ENCODE measurements at regions not wholly inside any gene's neighbourhood (a gene's known extent, or its start where the extent isn't known, plus 50 kb on each side); places are given as distances from the start of the nearest gene placed in this dataset.

DNA sequence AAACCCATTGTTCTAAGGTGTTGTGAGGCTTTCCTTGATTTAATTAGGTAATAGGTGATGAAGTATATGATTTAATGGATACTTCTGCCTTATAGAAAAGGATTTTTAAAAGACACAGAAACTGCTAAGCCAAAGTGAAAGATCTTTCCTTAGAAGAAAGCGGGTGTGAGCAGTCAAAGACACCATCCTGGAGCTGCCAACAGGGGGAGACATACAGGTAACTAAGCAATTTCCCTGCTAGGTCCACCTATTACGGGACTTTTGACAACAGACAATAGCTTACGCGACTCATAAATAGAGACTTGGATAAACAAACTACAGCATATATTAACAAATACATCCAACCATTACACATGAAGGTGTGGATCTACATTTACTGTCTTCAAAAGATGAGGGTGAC lies 669.5 kb downstream of the SQOR start:
- H2AFZ ChIP-seq (ENCODE audit: low read depth, low read length, severe bottlenecking): no peak overlapping the region
- no peak overlapping the region for H3K9ac ChIP-seq (ENCODE audit: low read length)
- H3K36me3 ChIP-seq (ENCODE audit: low read length): no peaks in the 10 kb centered on the region
- no peaks in the 10 kb centered on the region for H3F3A ChIP-seq (ENCODE audit: insufficient read depth)
- H3K27ac ChIP-seq (ENCODE audit: low read depth, low read length): no peak overlapping the region
- H3K9me2 ChIP-seq (replicated peaks; ENCODE audit: insufficient read depth, low read length): no peaks in the 10 kb centered on the region
- H3K4me2 ChIP-seq (ENCODE audit: low read depth, low read length, poor library complexity, severe bottlenecking): no peak overlapping the region
- no peaks in the 10 kb centered on the region for H3K9me3 ChIP-seq (ENCODE audit: insufficient read depth, low read length)
- no peaks in the 10 kb centered on the region for H4K20me1 ChIP-seq (ENCODE audit: low read depth, low read length)
- H3K79me2 ChIP-seq (ENCODE audit: insufficient read depth, low read length): no peaks in the 10 kb centered on the region
- H3K27me3 ChIP-seq (ENCODE audit: low read length): no peaks in the 10 kb centered on the region
- H3K4me3 ChIP-seq (ENCODE audit: insufficient read depth, low read length, poor library complexity, severe bottlenecking): no peak overlapping the region
- TF ChIP-seq, protein P1, sequence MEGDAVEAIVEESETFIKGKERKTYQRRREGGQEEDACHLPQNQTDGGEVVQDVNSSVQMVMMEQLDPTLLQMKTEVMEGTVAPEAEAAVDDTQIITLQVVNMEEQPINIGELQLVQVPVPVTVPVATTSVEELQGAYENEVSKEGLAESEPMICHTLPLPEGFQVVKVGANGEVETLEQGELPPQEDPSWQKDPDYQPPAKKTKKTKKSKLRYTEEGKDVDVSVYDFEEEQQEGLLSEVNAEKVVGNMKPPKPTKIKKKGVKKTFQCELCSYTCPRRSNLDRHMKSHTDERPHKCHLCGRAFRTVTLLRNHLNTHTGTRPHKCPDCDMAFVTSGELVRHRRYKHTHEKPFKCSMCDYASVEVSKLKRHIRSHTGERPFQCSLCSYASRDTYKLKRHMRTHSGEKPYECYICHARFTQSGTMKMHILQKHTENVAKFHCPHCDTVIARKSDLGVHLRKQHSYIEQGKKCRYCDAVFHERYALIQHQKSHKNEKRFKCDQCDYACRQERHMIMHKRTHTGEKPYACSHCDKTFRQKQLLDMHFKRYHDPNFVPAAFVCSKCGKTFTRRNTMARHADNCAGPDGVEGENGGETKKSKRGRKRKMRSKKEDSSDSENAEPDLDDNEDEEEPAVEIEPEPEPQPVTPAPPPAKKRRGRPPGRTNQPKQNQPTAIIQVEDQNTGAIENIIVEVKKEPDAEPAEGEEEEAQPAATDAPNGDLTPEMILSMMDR (IDR thresholded peaks at IDR 0.05; ENCODE audit: insufficient read depth, low read length, poor library complexity, severe bottlenecking): peak; percentile 67
- no peak for TF ChIP-seq EZH2phosphoT487 (conservative IDR thresholded peaks at IDR 0.05; ENCODE audit: low read length)

DNA sequence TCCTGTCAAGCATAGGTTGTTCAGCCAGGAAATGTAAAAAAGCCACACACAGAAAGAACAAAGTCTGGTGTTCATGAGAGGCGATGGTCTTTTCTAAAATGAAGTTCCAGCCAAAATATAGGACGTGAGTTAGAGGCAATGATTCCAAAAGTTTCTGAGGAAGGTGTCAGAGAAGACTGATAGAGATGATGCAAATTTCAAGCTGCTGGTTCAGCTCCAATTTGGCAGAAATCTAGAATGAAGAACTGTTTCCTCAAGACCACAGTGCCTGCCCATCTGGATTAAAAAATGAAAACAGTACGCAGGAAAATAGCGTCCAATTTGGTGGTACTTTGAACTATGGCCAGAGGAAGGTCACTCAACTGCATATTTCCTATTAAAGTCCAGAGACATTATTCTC lies 672.9 kb downstream of the SQOR start:
- H3K79me2 ChIP-seq (ENCODE audit: insufficient read depth, low read length): no peaks in the 10 kb centered on the region
- H3K9ac ChIP-seq (ENCODE audit: low read length): no peak overlapping the region
- no peaks in the 10 kb centered on the region for H3K9me2 ChIP-seq (replicated peaks; ENCODE audit: insufficient read depth, low read length)
- no peaks in the 10 kb centered on the region for H3F3A ChIP-seq (ENCODE audit: insufficient read depth)
- H2AFZ ChIP-seq (ENCODE audit: low read depth, low read length, severe bottlenecking): no peak overlapping the region
- no peak overlapping the region for H3K4me2 ChIP-seq (ENCODE audit: low read depth, low read length, poor library complexity, severe bottlenecking)
- no peaks in the 10 kb centered on the region for H3K36me3 ChIP-seq (ENCODE audit: low read length)
- H3K4me3 ChIP-seq (ENCODE audit: insufficient read depth, low read length, poor library complexity, severe bottlenecking): no peak overlapping the region
- no peaks in the 10 kb centered on the region for H4K20me1 ChIP-seq (ENCODE audit: low read depth, low read length)
- H3K9me3 ChIP-seq (ENCODE audit: insufficient read depth, low read length): no peaks in the 10 kb centered on the region
- TF ChIP-seq EZH2phosphoT487 (conservative IDR thresholded peaks at IDR 0.05; ENCODE audit: low read length): no peak
- TF ChIP-seq, protein P1 (IDR thresholded peaks at IDR 0.05; ENCODE audit: insufficient read depth, low read length, poor library complexity, severe bottlenecking): no peak
- no peaks in the 10 kb centered on the region for H3K27me3 ChIP-seq (ENCODE audit: low read length)
- H3K27ac ChIP-seq (ENCODE audit: low read depth, low read length): no peak overlapping the region

- no peak for TF ChIP-seq EZH2phosphoT487 (conservative IDR thresholded peaks at IDR 0.05; ENCODE audit: low read length)
- TF ChIP-seq, protein P1 (IDR thresholded peaks at IDR 0.05; ENCODE audit: insufficient read depth, low read length, poor library complexity, severe bottlenecking): no peak
- Histone ChIP-seq H2AFZ (ENCODE audit: low read depth, low read length, severe bottlenecking) (no peak overlapping the region), H3K9me2 (replicated peaks; ENCODE audit: insufficient read depth, low read length) (no peaks in the 10 kb centered on the region), H3K9ac (ENCODE audit: low read length) (no peak overlapping the region), H3K79me2 (ENCODE audit: insufficient read depth, low read length) (no peaks in the 10 kb centered on the region), H3K27me3 (ENCODE audit: low read length) (no peaks in the 10 kb centered on the region), H3K36me3 (ENCODE audit: low read length) (no peaks in the 10 kb centered on the region), H3F3A (ENCODE audit: insufficient read depth) (no peaks in the 10 kb centered on the region), H3K27ac (ENCODE audit: low read depth, low read length) (no peak overlapping the region), H4K20me1 (ENCODE audit: low read depth, low read length) (no peaks in the 10 kb centered on the region), H3K9me3 (ENCODE audit: insufficient read depth, low read length) (no peaks in the 10 kb centered on the region), H3K4me2 (ENCODE audit: low read depth, low read length, poor library complexity, severe bottlenecking) (no peak overlapping the region), H3K4me3 (ENCODE audit: insufficient read depth, low read length, poor library complexity, severe bottlenecking) (no peak overlapping the region)
Observed at GRCh38 chr15:46309914-46310313, 675.1 kb downstream of the SQOR start.

Data from SU-DHL-6 (cell line).